Calu3 (cell line): ENCODE measurements at regions not wholly inside any gene's neighbourhood (a gene's known extent, or its start where the extent isn't known, plus 50 kb on each side); places are given as distances from the start of the nearest gene placed in this dataset.

Source experiments
- BruUV-seq: library from RNA; stranded (reverse); fragments of 400-500 nt; replicated peaks from 2 replicates; lab custom pipeline; 2021; lab: Mats Ljungman, UMichigan
- CTCF ChIA-PET: fragments of 300-600 bp; sonication (Branson Sonifier 250); formaldehyde crosslinking; loops from one replicate; lab custom pipeline; 2022; ENCODE audit warnings: antibody characterized with exemption; lab: Charles Lee
- DNase-seq: peaks from one replicate; pipeline ENCODE4 v3.0.0; 2022
- H3K27ac Mint-ChIP-seq: one replicate; pipeline ENCODE4 v1.8.0; 2022; ENCODE audit warnings: mixed read lengths; ENCODE audit not compliant: unreplicated experiment
- H3K27me3 Mint-ChIP-seq: one replicate; pipeline ENCODE4 v1.8.0; 2022; ENCODE audit warnings: mixed read lengths; ENCODE audit not compliant: unreplicated experiment
- H3K36me3 Mint-ChIP-seq: one replicate; pipeline ENCODE4 v1.8.0; 2022; ENCODE audit warnings: mild to moderate bottlenecking, moderate library complexity, mixed read lengths; ENCODE audit not compliant: insufficient read depth, unreplicated experiment
- H3K4me1 Mint-ChIP-seq: one replicate; pipeline ENCODE4 v1.8.0; 2022; ENCODE audit warnings: mild to moderate bottlenecking, low read depth, mixed read lengths; ENCODE audit not compliant: unreplicated experiment
- H3K4me3 Mint-ChIP-seq: one replicate; pipeline ENCODE4 v1.8.0; 2022; ENCODE audit warnings: mild to moderate bottlenecking, low read depth, moderate library complexity, mixed read lengths; ENCODE audit not compliant: unreplicated experiment
- H3K9me3 Mint-ChIP-seq: one replicate; pipeline ENCODE4 v1.8.0; 2022; ENCODE audit warnings: low read depth, mixed read lengths; ENCODE audit not compliant: unreplicated experiment
- CTCF ChIP-seq: fragments of 200-600 bp; IDR thresholded peaks from one replicate; pipeline ENCODE4 v1.8.0; 2022; ENCODE audit warnings: antibody characterized with exemption; ENCODE audit not compliant: unreplicated experiment
- intact Hi-C: fragments of 100-400 bp; cut with micrococcal nuclease; formaldehyde crosslinking; loops from one replicate; pipeline ENCODE4 v1.10.0; 2022; ENCODE audit not compliant: unreplicated experiment

- H3K36me3 Mint-ChIP-seq = no peaks in the 10 kb centered on the region
- BruUV-seq = no TSS peak
- TF ChIP-seq CTCF = no peak
- no peaks in the 10 kb centered on the region for H3K4me1 Mint-ChIP-seq
- intact Hi-C loops = no loop called here
- no peak overlapping the region for H3K27ac Mint-ChIP-seq
- no peaks in the 10 kb centered on the region for H3K27me3 Mint-ChIP-seq
- H3K9me3 Mint-ChIP-seq = peaks cover 10% of the 10 kb centered on the region
- no peak overlapping the region for H3K4me3 Mint-ChIP-seq
- no peak for DNase-seq
- CTCF ChIA-PET = no interaction called here
These were observed 628.6 kb upstream of the CDH2 start for GRCh38 chr18:28805491-28805890.

GRCh38 chr18:28804512-28805202, 627.7 kb upstream of the CDH2 start:
- intact Hi-C loops = no loop called here
- no peaks in the 10 kb centered on the region for H3K4me1 Mint-ChIP-seq
- DNase-seq = no peak
- no peak for TF ChIP-seq CTCF
- H3K36me3 Mint-ChIP-seq = no peaks in the 10 kb centered on the region
- H3K27ac Mint-ChIP-seq = no peak overlapping the region
- CTCF ChIA-PET = no interaction called here
- H3K27me3 Mint-ChIP-seq = no peaks in the 10 kb centered on the region
- BruUV-seq = no TSS peak
- no peak overlapping the region for H3K4me3 Mint-ChIP-seq
- H3K9me3 Mint-ChIP-seq = peaks cover 10% of the 10 kb centered on the region

- CTCF ChIA-PET = no interaction called here
- Mint-ChIP-seq H3K27ac (no peak overlapping the region), H3K36me3 (no peaks in the 10 kb centered on the region), H3K27me3 (no peaks in the 10 kb centered on the region), H3K4me1 (no peaks in the 10 kb centered on the region), H3K9me3 (peaks cover 6% of the 10 kb centered on the region), H3K4me3 (no peak overlapping the region)
- TF ChIP-seq CTCF = no peak
- no peak for DNase-seq
- intact Hi-C loops = no loop called here
- no TSS peak for BruUV-seq
These were observed 625.6 kb upstream of the CDH2 start for GRCh38 chr18:28802546-28802945.

GRCh38 chr18:28801876-28802275, 624.9 kb upstream of the CDH2 start:
- intact Hi-C loops = no loop called here
- H3K4me1 Mint-ChIP-seq = no peaks in the 10 kb centered on the region
- H3K4me3 Mint-ChIP-seq = no peak overlapping the region
- no peak for TF ChIP-seq CTCF
- no peak overlapping the region for H3K27ac Mint-ChIP-seq
- H3K9me3 Mint-ChIP-seq = peaks cover 6% of the 10 kb centered on the region
- no peak for DNase-seq
- H3K27me3 Mint-ChIP-seq = no peaks in the 10 kb centered on the region
- CTCF ChIA-PET = no interaction called here
- no TSS peak for BruUV-seq
- H3K36me3 Mint-ChIP-seq = no peaks in the 10 kb centered on the region
